Transverse colon (tissue), 4 donors: ENCODE measurements at regions not wholly inside any gene's neighbourhood (a gene's known extent, or its start where the extent isn't known, plus 50 kb on each side); places are given as distances from the start of the nearest gene placed in this dataset.

ENCODE experiments used
- DNase-seq: peaks from one replicate; pipeline ENCODE4 v3.0.0-alpha.2; 2019
- H3K27ac ChIP-seq, 4 donors: fragments of 200-600 bp; sonication (generic); 2 replicates each; pipeline ENCODE4 v1.5.1; 2016 to 2018; ENCODE audit warnings: inconsistent platforms in 4 of 4
- H3K27me3 ChIP-seq: fragments of 200-600 bp; sonication (generic); 2 replicates; pipeline ENCODE4 v1.5.1; 2017; ENCODE audit warnings: inconsistent platforms
- H3K36me3 ChIP-seq, 4 donors: fragments of 200-600 bp; sonication (generic); 2 replicates each; pipeline ENCODE4 v1.5.1; 2017 to 2019; ENCODE audit warnings: inconsistent platforms in 4 of 4
- H3K4me1 ChIP-seq, 4 donors: fragments of 200-600 bp; sonication (generic); 2 replicates each; pipeline ENCODE4 v1.5.1; 2017 to 2020; ENCODE audit warnings: inconsistent platforms in 4 of 4
- H3K4me3 ChIP-seq, 4 donors: fragments of 200-600 bp; sonication (generic); 1 replicate in 1 of 4; 2 replicates in 3 of 4; pipeline versions ENCODE4 v1.5.1 to v1.6.1; 2017 to 2019; ENCODE audit warnings: inconsistent platforms in 4 of 4
- H3K9me3 ChIP-seq, 2 donors: fragments of 200-600 bp; sonication (generic); 2 replicates each; pipeline ENCODE4 v1.5.1; 2017 to 2019; ENCODE audit warnings: inconsistent platforms in 2 of 2
- CTCF ChIP-seq, 5 experiments: fragments of 200-600 bp in 3 of 5; fragments of 450-650 bp in 2 of 5; sonication (generic) in 3 of 5; IDR thresholded peaks; 1 replicate in 2 of 5; 2 replicates in 3 of 5; pipeline ENCODE4 v1.5.1; 2016 to 2017; ENCODE audit warnings: antibody characterized with exemption in 5 of 5, inconsistent platforms in 3 of 5, mild to moderate bottlenecking in 2 of 5, moderate library complexity in 1 of 5
- EP300 ChIP-seq: sonication (generic); formaldehyde crosslinking; IDR thresholded peaks from one replicate; pipeline ENCODE4 v1.6.1; 2017; ENCODE audit warnings: antibody characterized with exemption, low read depth
- POLR2A ChIP-seq: fragments of 450-650 bp; IDR thresholded peaks from one replicate; pipeline ENCODE4 v1.6.1; 2016; ENCODE audit warnings: antibody characterized with exemption, mild to moderate bottlenecking, moderate library complexity
- POLR2AphosphoS5 ChIP-seq, 3 donors: sonication (generic); formaldehyde crosslinking; IDR thresholded peaks; one replicate each; pipeline ENCODE4 v1.6.1; 2016; ENCODE audit warnings: antibody characterized with exemption in 3 of 3
- WGBS, 2 donors: methylation state at CpG; one replicate each; pipeline ENCODE4 v1.1.5; 2018; ENCODE audit warnings: low coverage in 1 of 2; 5-methylcytosine and 5-hydroxymethylcytosine counted together
- in situ Hi-C, 4 donors: fragments of 200-750 bp; cut with MboI; loops; one replicate each; pipeline versions ENCODE4 v1.15.0 to v1.15.1; 2017; ENCODE audit warnings: low sequenced_read_pairs in 3 of 4, low pct_ligation_motif_present in 1 of 4, low pct_unique_long_range_greater_than_20kb in 1 of 4
- intact Hi-C: fragments of 100-400 bp; cut with DNase I; formaldehyde crosslinking; loops from one replicate; pipeline ENCODE4 v1.15.1; 2023; ENCODE audit warnings: low total_unique reads

GRCh38 chr5:15234911-15235310 lies 265.1 kb upstream of the FBXL7 start:
- no peaks in the 10 kb centered on the region for H3K36me3 ChIP-seq
- TF ChIP-seq POLR2A (no peak), CTCF (IDR thresholded peaks at IDR 0.05) (no peak), POLR2AphosphoS5 (IDR thresholded peaks at IDR 0.05) (no peak), EP300 (no peak)
- whole genome bisulfite sequencing, 2 donors = 65 to 78% methylated on average over 1 of the region's 1 CpG
- no peak overlapping the region for H3K4me3 ChIP-seq
- in situ Hi-C loops (no loop called here), intact Hi-C loops (no loop called here)
- H3K27me3 ChIP-seq = no peaks in the 10 kb centered on the region
- H3K9me3 ChIP-seq = no peaks in the 10 kb centered on the region
- peaks cover 0 to 5% (median 0%) of the 10 kb centered on the region in 4 donors for H3K4me1 ChIP-seq
- H3K27ac ChIP-seq = no peak overlapping the region
- DNase-seq = no peak

GRCh38 chr5:15234366-15234765 lies 265.6 kb upstream of the FBXL7 start:
- no peak for DNase-seq
- intact Hi-C loops = no loop called here
- H3K36me3 ChIP-seq = no peaks in the 10 kb centered on the region
- no peak overlapping the region for H3K27ac ChIP-seq
- H3K9me3 ChIP-seq = no peaks in the 10 kb centered on the region
- TF ChIP-seq POLR2AphosphoS5 (IDR thresholded peaks at IDR 0.05) (no peak), CTCF (IDR thresholded peaks at IDR 0.05) (no peak), POLR2A (no peak), EP300 (no peak)
- no peak overlapping the region for H3K4me3 ChIP-seq
- peaks cover 0 to 5% (median 0%) of the 10 kb centered on the region in 4 donors for H3K4me1 ChIP-seq
- 25 to 28% methylated on average over 2 of the region's 2 CpGs for WGBS, 2 donors
- in situ Hi-C loops = no loop called here
- no peaks in the 10 kb centered on the region for H3K27me3 ChIP-seq

GRCh38 chr5:15233566-15233965 lies 266.4 kb upstream of the FBXL7 start:
- 66 to 68% methylated on average over 8 of the region's 8 CpGs for WGBS, 2 donors
- Histone ChIP-seq H3K27ac (no peak overlapping the region), H3K4me3 (no peak overlapping the region), H3K36me3 (no peaks in the 10 kb centered on the region), H3K9me3 (no peaks in the 10 kb centered on the region), H3K27me3 (no peaks in the 10 kb centered on the region), H3K4me1 (peaks cover 0 to 5% (median 0%) of the 10 kb centered on the region in 4 donors)
- intact Hi-C loops (no loop called here), in situ Hi-C loops (no loop called here)
- no peak for DNase-seq
- no peak for TF ChIP-seq EP300
- TF ChIP-seq POLR2AphosphoS5 (IDR thresholded peaks at IDR 0.05) = no peak
- no peak for TF ChIP-seq POLR2A
- no peak for TF ChIP-seq CTCF (IDR thresholded peaks at IDR 0.05)

GRCh38 chr5:15222156-15222555 lies 277.8 kb upstream of the FBXL7 start:
- H3K9me3 ChIP-seq = no peaks in the 10 kb centered on the region
- H3K27me3 ChIP-seq = no peaks in the 10 kb centered on the region
- DNase-seq = no peak
- intact Hi-C loops = no loop called here
- TF ChIP-seq POLR2A (no peak), EP300 (no peak), POLR2AphosphoS5 (IDR thresholded peaks at IDR 0.05) (no peak), CTCF (IDR thresholded peaks at IDR 0.05) (no peak)
- no peaks in the 10 kb centered on the region for H3K36me3 ChIP-seq
- H3K27ac ChIP-seq = no peak overlapping the region
- no peaks in the 10 kb centered on the region for H3K4me1 ChIP-seq
- 23 to 25% methylated on average over 2 of the region's 2 CpGs for WGBS, 2 donors
- in situ Hi-C loops = no loop called here
- no peak overlapping the region for H3K4me3 ChIP-seq
